ENCODE measurements at regions not wholly inside any gene's neighbourhood (a gene's known extent, or its start where the extent isn't known, plus 50 kb on each side); places are given as distances from the start of the nearest gene placed in this dataset.
"Not testable (repeated sequence)": the region's sequence is repeated elsewhere in the genome, so short reads cannot be mapped to it uniquely, and the experiment has no call there.

GRCh38 chr1:192475970-192476369 lies 99.6 kb upstream of the RGS1 start:
- no peak for DNase-seq (ENCODE audit: extremely low read depth, low read depth)

- peak; percentile 91 for DNase-seq (ENCODE audit: extremely low read depth, low read depth)
These were observed 98.7 kb upstream of the RGS1 start for GRCh38 chr1:192476802-192477298.

- peak; percentile 69 for DNase-seq (ENCODE audit: extremely low read depth, low read depth)
These were observed 97.9 kb upstream of the RGS1 start for GRCh38 chr1:192477630-192478029.

- peak; percentile 48 for DNase-seq (ENCODE audit: extremely low read depth, low read depth)
These were observed 89.7 kb upstream of the RGS1 start for GRCh38 chr1:192485692-192486436.

- no peak for DNase-seq (ENCODE audit: extremely low read depth, low read depth)
These were observed 87.5 kb upstream of the RGS1 start for GRCh38 chr1:192488058-192488457.

GRCh38 chr1:192489047-192489446 lies 86.5 kb upstream of the RGS1 start:
- no peak for DNase-seq (ENCODE audit: extremely low read depth, low read depth)

- DNase-seq (ENCODE audit: extremely low read depth, low read depth): no peak
These were observed 85.8 kb upstream of the RGS1 start for GRCh38 chr1:192489748-192490147.

- DNase-seq (ENCODE audit: extremely low read depth, low read depth): no peak
These were observed 83.6 kb upstream of the RGS1 start for GRCh38 chr1:192491804-192492554.

GRCh38 chr1:192493584-192493983 lies 82.0 kb upstream of the RGS1 start:
- no peak for DNase-seq (ENCODE audit: extremely low read depth, low read depth)

GRCh38 chr1:192496369-192497056 lies 79.1 kb upstream of the RGS1 start:
- no peak for DNase-seq (ENCODE audit: extremely low read depth, low read depth)

- DNase-seq (ENCODE audit: extremely low read depth, low read depth): no peak
These were observed 78.3 kb upstream of the RGS1 start for GRCh38 chr1:192497214-192497794.

GRCh38 chr1:192498092-192498491 lies 77.5 kb upstream of the RGS1 start:
- DNase-seq (ENCODE audit: extremely low read depth, low read depth): not testable (repeated sequence)

- DNase-seq (ENCODE audit: extremely low read depth, low read depth): not testable (repeated sequence)
These were observed 76.5 kb upstream of the RGS1 start for GRCh38 chr1:192499061-192499581.

- DNase-seq (ENCODE audit: extremely low read depth, low read depth): not testable (repeated sequence)
These were observed 75.0 kb upstream of the RGS1 start for GRCh38 chr1:192500541-192500940.

GRCh38 chr1:192506741-192507155 lies 68.8 kb upstream of the RGS1 start:
- no peak for DNase-seq (ENCODE audit: extremely low read depth, low read depth)

- DNase-seq (ENCODE audit: extremely low read depth, low read depth): no peak
These were observed 63.0 kb upstream of the RGS1 start for GRCh38 chr1:192512426-192513162.

- DNase-seq (ENCODE audit: extremely low read depth, low read depth): no peak
These were observed 62.4 kb upstream of the RGS1 start for GRCh38 chr1:192513196-192513595.

- no peak for DNase-seq (ENCODE audit: extremely low read depth, low read depth)
These were observed 61.9 kb upstream of the RGS1 start for GRCh38 chr1:192513697-192514096.

- no peak for DNase-seq (ENCODE audit: extremely low read depth, low read depth)
These were observed 58.7 kb upstream of the RGS1 start for GRCh38 chr1:192516776-192517297.
